Body of pancreas (tissue), 4 donors: ENCODE measurements at regions not wholly inside any gene's neighbourhood (a gene's known extent, or its start where the extent isn't known, plus 50 kb on each side); places are given as distances from the start of the nearest gene placed in this dataset.

ENCODE experiments used
- POLR2A ChIP-seq, 3 donors: fragments of 450-650 bp; IDR thresholded peaks; one replicate each; pipeline ENCODE4 v1.6.1; 2016; ENCODE audit warnings: antibody characterized with exemption in 3 of 3, mild to moderate bottlenecking in 2 of 3
- TF ChIP-seq, protein P1 (sequence below), 7 experiments: fragments of 450-650 bp in 4 of 7; fragments of 200-600 bp in 3 of 7; sonication (generic) in 3 of 7; IDR thresholded peaks; one replicate each; pipeline ENCODE4 v1.5.1; 2016 to 2019; ENCODE audit warnings: antibody characterized with exemption in 7 of 7

DNA sequence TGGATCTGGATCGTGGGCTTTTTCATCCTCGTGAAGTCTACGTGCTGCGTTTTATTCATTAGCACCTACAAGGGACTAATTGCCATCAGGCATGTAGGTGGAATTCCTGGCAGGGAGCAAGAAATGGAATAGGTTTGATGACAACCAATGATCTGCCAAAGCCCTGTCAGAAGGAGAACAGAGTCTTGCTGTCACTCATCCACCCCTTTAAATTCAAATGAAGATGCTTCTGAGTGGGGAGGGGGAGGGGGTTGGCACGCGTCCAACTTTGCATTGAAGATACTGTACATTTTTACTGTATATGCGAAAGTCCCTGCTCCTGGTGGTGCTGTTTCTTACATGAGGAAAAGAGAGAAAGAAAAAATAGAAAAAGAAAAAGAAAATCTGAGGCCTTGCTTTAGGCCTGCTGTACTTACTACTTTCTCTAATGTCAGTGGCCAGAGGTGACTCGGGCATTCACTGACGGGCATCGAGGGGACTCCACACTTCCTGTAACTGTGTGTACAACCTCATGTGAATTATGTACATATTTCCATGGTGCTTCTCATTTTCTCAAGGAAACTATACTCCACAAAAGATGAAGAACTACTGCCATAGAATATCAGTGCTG lies 569.1 kb downstream of the INHBA start:
- TF ChIP-seq, protein P1, sequence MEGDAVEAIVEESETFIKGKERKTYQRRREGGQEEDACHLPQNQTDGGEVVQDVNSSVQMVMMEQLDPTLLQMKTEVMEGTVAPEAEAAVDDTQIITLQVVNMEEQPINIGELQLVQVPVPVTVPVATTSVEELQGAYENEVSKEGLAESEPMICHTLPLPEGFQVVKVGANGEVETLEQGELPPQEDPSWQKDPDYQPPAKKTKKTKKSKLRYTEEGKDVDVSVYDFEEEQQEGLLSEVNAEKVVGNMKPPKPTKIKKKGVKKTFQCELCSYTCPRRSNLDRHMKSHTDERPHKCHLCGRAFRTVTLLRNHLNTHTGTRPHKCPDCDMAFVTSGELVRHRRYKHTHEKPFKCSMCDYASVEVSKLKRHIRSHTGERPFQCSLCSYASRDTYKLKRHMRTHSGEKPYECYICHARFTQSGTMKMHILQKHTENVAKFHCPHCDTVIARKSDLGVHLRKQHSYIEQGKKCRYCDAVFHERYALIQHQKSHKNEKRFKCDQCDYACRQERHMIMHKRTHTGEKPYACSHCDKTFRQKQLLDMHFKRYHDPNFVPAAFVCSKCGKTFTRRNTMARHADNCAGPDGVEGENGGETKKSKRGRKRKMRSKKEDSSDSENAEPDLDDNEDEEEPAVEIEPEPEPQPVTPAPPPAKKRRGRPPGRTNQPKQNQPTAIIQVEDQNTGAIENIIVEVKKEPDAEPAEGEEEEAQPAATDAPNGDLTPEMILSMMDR (IDR thresholded peaks at IDR 0.05): no peak
- TF ChIP-seq POLR2A (IDR thresholded peaks at IDR 0.05): no peak
